Breast epithelium (tissue), 4 donors: ENCODE measurements at regions not wholly inside any gene's neighbourhood (a gene's known extent, or its start where the extent isn't known, plus 50 kb on each side); places are given as distances from the start of the nearest gene placed in this dataset.

Experiments
- DNase-seq, 2 donors: peaks; one replicate each; pipeline ENCODE4 v3.0.0-alpha.2; 2019; ENCODE audit warnings: low spot score in 2 of 2
- H3K27ac ChIP-seq, 2 donors: fragments of 200-600 bp; sonication (generic) in 1 of 2; one replicate each; pipeline ENCODE4 v1.5.1; 2016 to 2019; ENCODE audit warnings: mild to moderate bottlenecking in 1 of 2
- H3K27me3 ChIP-seq, 2 donors: fragments of 200-600 bp; sonication (generic) in 1 of 2; one replicate each; pipeline versions ENCODE4 v1.5.1 to v1.6.0; 2017 to 2019; ENCODE audit warnings: control low read depth in 1 of 2, mild to moderate bottlenecking in 1 of 2
- H3K36me3 ChIP-seq: fragments of 200-600 bp; one replicate; pipeline ENCODE4 v1.5.1; 2019
- H3K4me1 ChIP-seq, 2 donors: fragments of 200-600 bp; sonication (generic); one replicate each; pipeline ENCODE4 v1.5.1; 2016 to 2019; ENCODE audit warnings: control low read depth in 1 of 2
- H3K4me3 ChIP-seq, 3 donors: fragments of 200-600 bp; sonication (generic); 1 replicate in 2 of 3; 2 replicates in 1 of 3; pipeline ENCODE4 v1.5.1; 2016 to 2019; ENCODE audit warnings: mild to moderate bottlenecking in 3 of 3, moderate library complexity in 2 of 3
- H3K9me3 ChIP-seq, 2 donors: fragments of 200-600 bp; sonication (generic) in 1 of 2; one replicate each; pipeline ENCODE4 v1.5.1; 2016 to 2019; ENCODE audit warnings: control low read depth in 1 of 2
- POLR2A ChIP-seq: fragments of 450-650 bp; IDR thresholded peaks from one replicate; pipeline ENCODE4 v1.6.1; 2016; ENCODE audit warnings: antibody characterized with exemption, mild to moderate bottlenecking, moderate library complexity
- POLR2AphosphoS5 ChIP-seq, 3 donors: sonication (generic); formaldehyde crosslinking; IDR thresholded peaks; one replicate each; pipeline ENCODE4 v1.6.1; 2017; ENCODE audit warnings: antibody characterized with exemption in 3 of 3
- intact Hi-C: fragments of 100-400 bp; cut with DNase I; formaldehyde crosslinking; loops from one replicate; pipeline ENCODE4 v1.15.1; 2023; ENCODE audit warnings: low total_unique reads
- TF ChIP-seq, protein P1 (sequence below), 3 donors: fragments of 450-650 bp; IDR thresholded peaks; one replicate each; pipeline ENCODE4 v1.5.1; 2016 to 2017; ENCODE audit warnings: antibody characterized with exemption in 3 of 3, mild to moderate bottlenecking in 3 of 3, moderate library complexity in 3 of 3

DNA sequence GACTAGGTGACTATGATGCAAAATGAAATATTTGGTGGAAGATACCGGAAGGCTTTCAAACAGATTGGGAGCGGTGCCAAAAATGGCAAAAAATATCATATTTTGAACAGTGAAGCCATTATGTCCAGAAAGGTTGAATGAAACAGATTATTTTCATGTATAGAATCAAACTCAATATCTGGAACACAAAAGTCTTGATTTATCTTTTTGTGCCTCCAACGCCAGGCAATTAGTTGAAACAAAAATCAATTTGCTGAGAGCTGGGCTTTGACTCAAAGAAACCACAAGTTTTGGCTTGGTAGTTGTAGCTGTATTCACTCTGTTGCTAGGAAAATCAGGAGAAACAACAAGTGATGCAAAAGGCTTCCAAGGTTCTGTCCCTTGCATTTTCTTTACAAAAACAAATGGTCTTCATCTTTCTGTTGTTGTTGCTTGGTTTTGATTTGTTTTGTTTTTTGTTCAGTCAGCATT lies 421.7 kb upstream of the TYRP1 start:
- H3K4me3 ChIP-seq: no peak overlapping the region
- H3K4me1 ChIP-seq: no peaks in the 10 kb centered on the region
- no peaks in the 10 kb centered on the region for H3K27me3 ChIP-seq
- no peaks in the 10 kb centered on the region for H3K9me3 ChIP-seq
- no peak for DNase-seq
- no peaks in the 10 kb centered on the region for H3K36me3 ChIP-seq
- intact Hi-C loops: no loop called here
- no peak overlapping the region for H3K27ac ChIP-seq
- TF ChIP-seq POLR2AphosphoS5 (IDR thresholded peaks at IDR 0.05) (no peak), POLR2A (no peak)
- TF ChIP-seq, protein P1, sequence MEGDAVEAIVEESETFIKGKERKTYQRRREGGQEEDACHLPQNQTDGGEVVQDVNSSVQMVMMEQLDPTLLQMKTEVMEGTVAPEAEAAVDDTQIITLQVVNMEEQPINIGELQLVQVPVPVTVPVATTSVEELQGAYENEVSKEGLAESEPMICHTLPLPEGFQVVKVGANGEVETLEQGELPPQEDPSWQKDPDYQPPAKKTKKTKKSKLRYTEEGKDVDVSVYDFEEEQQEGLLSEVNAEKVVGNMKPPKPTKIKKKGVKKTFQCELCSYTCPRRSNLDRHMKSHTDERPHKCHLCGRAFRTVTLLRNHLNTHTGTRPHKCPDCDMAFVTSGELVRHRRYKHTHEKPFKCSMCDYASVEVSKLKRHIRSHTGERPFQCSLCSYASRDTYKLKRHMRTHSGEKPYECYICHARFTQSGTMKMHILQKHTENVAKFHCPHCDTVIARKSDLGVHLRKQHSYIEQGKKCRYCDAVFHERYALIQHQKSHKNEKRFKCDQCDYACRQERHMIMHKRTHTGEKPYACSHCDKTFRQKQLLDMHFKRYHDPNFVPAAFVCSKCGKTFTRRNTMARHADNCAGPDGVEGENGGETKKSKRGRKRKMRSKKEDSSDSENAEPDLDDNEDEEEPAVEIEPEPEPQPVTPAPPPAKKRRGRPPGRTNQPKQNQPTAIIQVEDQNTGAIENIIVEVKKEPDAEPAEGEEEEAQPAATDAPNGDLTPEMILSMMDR (IDR thresholded peaks at IDR 0.05): no peak

DNA sequence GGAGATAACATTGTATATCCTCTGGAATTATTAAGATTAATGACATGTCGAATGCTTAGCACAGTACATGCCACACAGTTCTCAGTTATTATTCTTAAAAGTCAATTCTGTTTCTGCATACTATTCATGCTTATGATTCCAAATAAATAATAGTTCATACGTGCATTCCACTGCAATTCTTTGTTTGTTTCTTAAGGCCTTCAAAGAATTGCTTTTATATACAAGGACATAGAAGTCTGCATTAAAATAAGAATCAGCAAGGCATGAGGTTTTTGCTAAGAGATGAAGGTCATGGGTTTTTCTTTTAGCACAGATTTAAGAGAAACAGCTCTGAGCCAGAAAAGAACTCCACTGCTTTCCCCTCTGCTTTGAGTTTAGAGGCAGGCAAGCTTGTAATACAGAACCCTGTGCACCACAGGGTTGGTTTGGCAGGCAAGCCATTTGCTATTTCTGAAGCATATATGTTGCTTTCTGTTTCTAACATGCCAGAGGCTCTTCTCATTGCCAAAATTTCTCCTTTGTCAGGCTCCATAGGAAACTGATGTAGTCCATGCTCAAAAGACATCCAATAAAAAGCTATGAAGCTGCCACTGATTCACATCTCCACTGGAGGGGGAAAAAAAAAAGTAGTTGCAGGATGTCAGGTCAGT lies 420.6 kb upstream of the TYRP1 start:
- Histone ChIP-seq H3K9me3 (no peaks in the 10 kb centered on the region), H3K4me1 (no peaks in the 10 kb centered on the region), H3K4me3 (no peak overlapping the region), H3K27me3 (no peaks in the 10 kb centered on the region), H3K27ac (no peak overlapping the region), H3K36me3 (no peaks in the 10 kb centered on the region)
- TF ChIP-seq POLR2A: no peak
- TF ChIP-seq, protein P1 (IDR thresholded peaks at IDR 0.05): no peak
- no peak for TF ChIP-seq POLR2AphosphoS5 (IDR thresholded peaks at IDR 0.05)
- intact Hi-C loops: no loop called here
- DNase-seq: no peak

DNA sequence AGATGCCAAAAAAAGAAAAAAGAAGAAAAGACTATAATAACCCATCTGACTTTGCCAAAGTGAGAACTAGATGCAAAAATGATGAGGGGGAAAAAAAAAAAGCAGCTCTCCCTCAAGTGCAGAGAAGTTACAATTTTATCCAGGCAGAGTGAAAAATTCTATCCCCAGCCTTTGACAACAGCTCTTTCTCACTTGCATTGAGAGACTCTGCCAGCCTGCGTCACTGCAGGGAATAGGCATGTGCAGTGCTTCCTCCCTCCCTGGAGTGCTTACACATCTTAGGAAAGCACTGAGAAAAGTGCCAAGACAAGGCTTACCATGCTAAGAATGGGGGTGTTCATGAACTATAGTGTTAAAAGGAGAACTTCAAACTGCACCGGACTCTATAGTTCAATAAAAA lies 418.6 kb upstream of the TYRP1 start:
- Histone ChIP-seq H3K9me3 (no peaks in the 10 kb centered on the region), H3K27me3 (no peaks in the 10 kb centered on the region), H3K27ac (no peak overlapping the region), H3K4me1 (no peaks in the 10 kb centered on the region), H3K36me3 (no peaks in the 10 kb centered on the region), H3K4me3 (no peak overlapping the region)
- TF ChIP-seq POLR2A (no peak), POLR2AphosphoS5 (IDR thresholded peaks at IDR 0.05) (no peak)
- TF ChIP-seq, protein P1 (IDR thresholded peaks at IDR 0.05): no peak
- intact Hi-C loops: no loop called here
- DNase-seq: no peak

DNA sequence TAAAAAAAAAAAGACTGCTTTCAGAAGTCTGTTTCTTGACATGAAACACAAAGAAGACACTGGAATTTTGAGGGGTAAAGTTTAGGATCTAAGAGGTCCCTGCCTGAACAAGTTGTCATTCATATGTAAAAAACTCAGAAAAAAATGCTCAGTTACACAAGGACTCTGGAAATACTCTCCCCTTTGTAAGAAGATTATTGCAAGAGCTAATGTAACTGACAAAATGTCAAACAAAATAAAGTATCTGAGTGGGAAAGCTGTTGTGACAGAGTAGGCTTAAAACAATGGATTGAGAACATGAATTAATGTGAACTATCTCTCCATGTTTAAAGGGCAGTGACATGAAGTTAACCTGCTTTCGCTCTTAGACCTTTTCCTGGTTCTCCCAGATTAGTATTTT lies 416.7 kb upstream of the TYRP1 start:
- intact Hi-C loops: loop anchor here (1.0 kb wide), 1 partner anchor 9 kb away; no protein-coding TSS in a partner anchor

DNA sequence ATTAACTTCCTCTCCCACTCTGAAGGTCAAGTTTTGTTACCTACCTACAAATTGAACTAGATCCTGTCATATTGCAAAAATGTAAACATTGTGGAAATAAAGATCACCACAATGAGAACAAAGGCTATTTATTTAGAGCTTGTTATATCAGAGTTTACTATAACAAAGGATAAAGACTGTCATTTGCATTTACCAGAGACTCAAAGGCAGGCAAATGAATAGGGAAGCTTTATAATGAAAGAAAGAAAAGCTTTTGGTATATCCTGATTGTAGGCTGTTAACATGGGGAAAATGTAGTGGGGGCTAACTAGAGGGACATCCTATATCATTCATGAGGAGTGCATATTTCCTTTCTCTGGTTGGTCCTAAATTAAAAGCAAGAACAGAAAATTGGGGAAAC lies 403.5 kb upstream of the TYRP1 start:
- intact Hi-C loops: no loop called here
- Histone ChIP-seq H3K36me3 (no peaks in the 10 kb centered on the region), H3K4me3 (no peak overlapping the region), H3K4me1 (no peaks in the 10 kb centered on the region), H3K9me3 (no peaks in the 10 kb centered on the region), H3K27me3 (no peaks in the 10 kb centered on the region), H3K27ac (no peak overlapping the region)
- no peak for DNase-seq
- no peak for TF ChIP-seq POLR2AphosphoS5 (IDR thresholded peaks at IDR 0.05)
- TF ChIP-seq, protein P1 (IDR thresholded peaks at IDR 0.05): no peak
- no peak for TF ChIP-seq POLR2A

More for the DNA sequence above, 416.7 kb upstream of the TYRP1 start:
- Histone ChIP-seq H3K4me1 (no peaks in the 10 kb centered on the region), H3K36me3 (no peaks in the 10 kb centered on the region), H3K27me3 (no peaks in the 10 kb centered on the region), H3K4me3 (no peak overlapping the region), H3K9me3 (no peaks in the 10 kb centered on the region), H3K27ac (no peak overlapping the region)
- TF ChIP-seq POLR2AphosphoS5 (IDR thresholded peaks at IDR 0.05) (no peak), POLR2A (no peak)
- TF ChIP-seq, protein P1 (IDR thresholded peaks at IDR 0.05): no peak
- no peak for DNase-seq
